Posterior cingulate gyrus (tissue), 11 donors: ENCODE measurements at regions not wholly inside any gene's neighbourhood (a gene's known extent, or its start where the extent isn't known, plus 50 kb on each side); places are given as distances from the start of the nearest gene placed in this dataset.

Experiments used
- DNase-seq, 10 donors: peaks; one replicate each; pipeline versions ENCODE4 v3.0.0 to v3.0.0-alpha.2; 2020 to 2021; ENCODE audit warnings: mixed read lengths in 3 of 10
- intact Hi-C: fragments of 100-400 bp; cut with DNase I; formaldehyde crosslinking; loops from one replicate; pipeline ENCODE4 v1.15.1; 2023

- intact Hi-C loops = no loop called here
- no peak for DNase-seq
Observed at GRCh38 chr5:93034621-93035590, 546.1 kb downstream of the NR2F1-AS1 start.

DNA sequence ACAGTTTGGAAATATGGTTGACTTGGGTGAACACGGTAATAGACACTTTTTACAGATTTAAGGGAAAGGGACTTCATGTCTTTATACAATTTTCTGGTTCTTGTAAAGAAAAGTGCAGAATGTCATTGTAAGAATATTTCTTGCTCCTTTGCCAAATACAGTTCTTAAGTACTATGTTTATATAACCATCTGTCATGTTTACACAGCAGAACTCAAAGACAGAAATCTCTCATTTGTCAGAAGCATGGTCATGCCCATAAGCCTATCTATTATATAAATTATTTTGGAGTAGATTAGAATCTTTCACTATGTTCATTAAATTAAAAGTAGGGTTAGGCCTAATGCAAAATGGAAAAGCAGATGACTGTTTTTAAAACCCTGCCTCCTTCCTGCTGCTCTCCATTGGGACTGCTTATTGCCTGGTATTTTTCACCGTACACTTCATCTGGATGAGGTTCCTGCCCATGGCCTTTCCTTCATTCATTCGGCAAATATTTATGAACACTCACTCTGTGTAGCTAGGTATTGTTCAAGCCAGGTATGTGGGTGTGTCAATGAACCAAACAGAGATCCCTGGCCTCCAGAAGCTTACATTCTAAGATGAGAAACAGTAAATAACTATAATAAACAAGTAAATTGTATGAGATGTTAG, 558.1 kb downstream of the NR2F1-AS1 start:
- intact Hi-C loops = no loop called here

GRCh38 chr5:93022211-93022610, 558.8 kb downstream of the NR2F1-AS1 start:
- DNase-seq = no peak
- intact Hi-C loops = no loop called here

More for the DNA sequence above, 558.1 kb downstream of the NR2F1-AS1 start:
- DNase-seq = no peak

- intact Hi-C loops = no loop called here
- no peak for DNase-seq
Observed at GRCh38 chr5:93019896-93020295, 561.1 kb downstream of the NR2F1-AS1 start.

- no peak for DNase-seq
- intact Hi-C loops = no loop called here
Observed at GRCh38 chr5:93018461-93018860, 562.6 kb downstream of the NR2F1-AS1 start.

GRCh38 chr5:93017849-93018248, 563.2 kb downstream of the NR2F1-AS1 start:
- intact Hi-C loops = no loop called here
- DNase-seq = no peak

DNA sequence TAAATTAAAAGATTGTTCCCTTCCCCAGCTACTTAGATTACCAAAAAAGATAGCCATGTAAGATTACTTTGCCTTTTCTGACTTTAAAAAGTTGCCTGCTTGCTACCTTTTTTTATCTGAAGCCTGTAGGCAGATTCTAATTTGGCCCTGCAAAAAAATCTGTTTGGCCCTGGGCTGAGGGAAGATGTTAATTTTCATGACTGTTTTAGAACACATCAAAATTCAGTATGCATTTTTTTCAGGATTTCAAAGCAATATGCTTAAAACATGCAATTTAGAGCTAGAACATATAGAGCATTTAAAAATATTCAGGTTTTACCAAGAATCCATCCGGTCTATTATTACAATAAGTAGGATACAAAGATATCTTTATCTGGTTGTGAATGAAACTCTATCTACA, 563.6 kb downstream of the NR2F1-AS1 start:
- no peak for DNase-seq
- intact Hi-C loops = no loop called here

GRCh38 chr5:93010616-93011015, 570.4 kb downstream of the NR2F1-AS1 start:
- intact Hi-C loops = no loop called here
- DNase-seq = no peak

- intact Hi-C loops = no loop called here
- DNase-seq = no peak
Observed at GRCh38 chr5:93010037-93010436, 571.0 kb downstream of the NR2F1-AS1 start.

GRCh38 chr5:93008502-93009207, 572.4 kb downstream of the NR2F1-AS1 start:
- no peak for DNase-seq
- intact Hi-C loops = no loop called here

DNA sequence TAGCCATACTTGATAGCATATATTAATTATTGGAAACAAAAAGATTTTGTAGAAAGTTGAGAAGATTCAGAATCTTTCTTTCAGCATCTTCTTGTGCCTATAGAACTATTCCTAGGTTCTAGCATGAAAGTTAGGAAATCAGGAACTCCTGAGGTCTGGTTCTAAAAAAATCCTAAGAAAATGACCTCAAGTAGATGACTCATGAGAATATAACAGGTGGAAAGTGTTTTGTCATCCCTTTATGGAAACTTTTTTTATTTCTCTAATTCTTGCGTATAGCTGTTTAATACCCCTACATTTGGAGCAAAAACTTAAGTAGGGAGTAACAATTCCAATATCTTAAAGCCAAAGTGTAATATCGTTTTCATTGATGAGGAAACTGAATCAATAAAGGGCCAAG, 574.1 kb downstream of the NR2F1-AS1 start:
- no peak for DNase-seq
- intact Hi-C loops = no loop called here

DNA sequence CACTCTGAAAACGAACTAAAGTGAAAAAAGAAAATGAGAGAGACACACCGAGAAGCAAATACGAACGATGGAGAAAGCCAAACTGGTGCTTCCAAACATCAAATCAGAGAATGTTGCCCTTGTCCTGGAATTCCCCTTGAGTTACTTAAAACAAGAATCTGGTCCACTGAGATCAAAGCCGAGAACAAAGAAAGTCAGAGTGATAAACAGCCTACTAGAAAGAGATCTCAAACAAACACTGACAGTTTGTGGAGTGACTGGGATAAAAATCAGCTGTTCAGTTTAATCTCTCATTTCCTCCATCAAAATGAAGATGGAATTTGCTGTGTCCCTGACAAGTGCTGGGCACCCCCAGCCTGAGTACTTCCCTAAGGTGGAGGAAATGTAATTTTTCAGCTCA, 582.6 kb downstream of the NR2F1-AS1 start:
- no peak for DNase-seq
- intact Hi-C loops = no loop called here

DNA sequence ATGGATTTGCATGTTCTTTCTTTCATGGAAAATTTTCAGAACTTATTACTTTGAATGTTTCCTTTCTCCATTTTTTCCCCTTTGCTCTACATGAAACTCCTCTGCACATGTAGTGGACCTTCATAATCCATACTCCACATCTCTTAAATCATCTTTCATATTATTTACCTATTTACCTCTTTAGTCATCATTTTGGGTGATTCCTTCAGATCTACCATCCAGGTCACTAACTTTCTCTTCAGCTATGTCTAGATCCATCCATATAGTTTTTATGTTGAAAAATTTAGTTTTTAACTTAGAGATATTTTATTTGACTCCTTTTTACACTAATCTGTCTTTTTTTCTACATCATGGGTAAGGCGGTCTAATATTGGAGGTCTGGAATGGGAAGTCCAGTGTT, 586.6 kb downstream of the NR2F1-AS1 start:
- no peak for DNase-seq
- intact Hi-C loops = no loop called here

GRCh38 chr5:92992073-92992472, 588.9 kb downstream of the NR2F1-AS1 start:
- intact Hi-C loops = no loop called here
- no peak for DNase-seq

- DNase-seq = no peak
- intact Hi-C loops = no loop called here
Observed at GRCh38 chr5:92991581-92992067, 589.4 kb downstream of the NR2F1-AS1 start.

DNA sequence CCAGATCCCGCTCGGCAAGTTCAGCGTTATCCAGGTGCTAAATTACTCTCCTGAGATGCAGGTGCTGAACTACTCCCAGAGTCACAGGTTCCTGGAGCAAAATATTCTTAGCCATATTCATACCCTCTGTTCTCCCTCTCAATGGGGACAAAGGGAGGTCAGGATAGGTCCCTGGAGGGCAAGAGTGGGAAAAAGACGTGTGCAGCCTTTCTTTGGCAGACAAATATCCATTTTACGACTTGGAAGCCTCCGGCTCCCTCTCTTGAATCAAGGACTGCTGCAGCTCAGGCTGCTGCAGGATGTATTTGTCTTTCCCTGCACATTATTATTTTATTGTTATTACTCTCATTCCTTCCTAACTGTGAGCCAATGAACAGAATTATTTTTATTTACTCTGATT, 590.2 kb downstream of the NR2F1-AS1 start:
- no peak for DNase-seq
- intact Hi-C loops = no loop called here

- intact Hi-C loops = no loop called here
- DNase-seq = no peak
Observed at GRCh38 chr5:92981001-92981400, 600.0 kb downstream of the NR2F1-AS1 start.

DNA sequence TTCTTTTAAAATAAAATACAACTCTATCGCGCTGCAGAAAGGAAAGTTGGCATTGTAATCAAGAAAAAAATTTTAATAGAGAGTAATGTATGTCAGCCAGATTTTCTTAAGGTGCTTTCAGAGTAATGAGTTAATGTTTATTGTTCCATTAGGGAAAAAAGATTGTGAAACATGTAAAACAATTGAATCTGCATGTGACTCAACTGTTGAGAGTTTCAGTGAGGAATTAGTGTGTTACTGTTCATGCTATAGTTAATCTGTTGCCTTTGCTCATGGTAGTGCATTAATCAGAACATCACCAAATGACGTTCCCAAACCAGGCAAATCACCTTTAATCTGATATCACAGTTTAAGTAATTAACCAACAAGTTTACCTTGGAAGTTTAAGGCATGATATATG, 600.5 kb downstream of the NR2F1-AS1 start:
- DNase-seq = no peak
- intact Hi-C loops = no loop called here

GRCh38 chr5:92979716-92980115, 601.3 kb downstream of the NR2F1-AS1 start:
- peak in 1 of 10 donors; percentile 14 for DNase-seq
- intact Hi-C loops = no loop called here

DNA sequence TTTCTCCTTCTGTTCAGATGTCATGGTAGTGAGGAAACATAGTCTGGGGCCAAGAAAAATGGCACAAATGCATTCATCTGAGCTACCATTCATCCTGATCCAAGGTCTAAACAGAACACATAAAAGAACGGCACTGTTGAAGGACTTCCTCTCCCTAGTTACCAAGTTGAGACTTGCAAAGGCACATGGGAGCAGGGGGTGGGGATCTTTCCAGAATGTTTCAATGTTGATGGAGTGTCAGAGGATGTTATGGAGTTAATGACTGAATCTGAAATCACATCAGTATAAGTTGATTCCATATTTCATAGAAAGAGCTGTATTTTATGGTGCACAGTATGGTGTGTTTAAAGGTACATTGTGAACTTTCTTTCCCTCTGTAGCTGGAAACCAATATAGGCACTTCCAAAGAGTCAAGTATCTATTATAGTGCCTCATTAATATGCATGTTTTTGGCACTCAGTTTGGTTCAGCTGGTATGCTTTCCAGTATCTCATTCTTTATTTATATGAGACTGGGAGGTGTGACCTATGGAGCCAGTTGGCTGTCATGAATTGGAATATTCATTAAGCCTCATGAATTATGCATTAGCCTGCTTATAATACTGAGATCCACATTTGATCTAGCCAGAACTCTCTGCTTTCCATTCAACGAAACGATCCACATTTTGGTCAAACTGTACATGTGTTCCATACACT, 603.0 kb downstream of the NR2F1-AS1 start:
- intact Hi-C loops = no loop called here
- peak in 1 of 10 donors; percentile 21 for DNase-seq
